Right cardiac atrium (tissue), 5 donors: ENCODE measurements at regions not wholly inside any gene's neighbourhood (a gene's known extent, or its start where the extent isn't known, plus 50 kb on each side); places are given as distances from the start of the nearest gene placed in this dataset.

Experiments used
- ATAC-seq, 2 donors: fragments of 200-7000 bp; cut with Tn5 transposase; one replicate each; pipeline versions ENCODE4 v1.8.0 to v1.9.1; 2020; ENCODE audit warnings: moderate library complexity in 2 of 2, mild to moderate bottlenecking in 1 of 2
- DNase-seq, 3 donors: peaks; one replicate each; pipeline ENCODE4 v3.0.0-alpha.2; 2020
- H3K27ac ChIP-seq: one replicate; pipeline ENCODE4 v1.5.1; 2013; ENCODE audit warnings: mild to moderate bottlenecking, low read length, control low read depth, moderate library complexity
- H3K27me3 ChIP-seq: one replicate; pipeline ENCODE4 v1.6.1; 2013; ENCODE audit not compliant: control insufficient read depth, insufficient read depth
- H3K4me1 ChIP-seq: one replicate; pipeline ENCODE4 v1.6.1; 2013; ENCODE audit warnings: low read length; ENCODE audit not compliant: control insufficient read depth, insufficient read depth
- H3K4me3 ChIP-seq: one replicate; pipeline ENCODE4 v1.5.1; 2013; ENCODE audit warnings: low read length, control low read depth
- H3K9me3 ChIP-seq: one replicate; pipeline ENCODE4 v1.6.1; 2013; ENCODE audit warnings: low read length; ENCODE audit not compliant: control insufficient read depth
- WGBS: extraction: QIAGEN DNeasy Blood & Tissue Kit; methylation state at CpG from one replicate; pipeline ENCODE4 v1.1.7; 2013; 5-methylcytosine and 5-hydroxymethylcytosine counted together
- intact Hi-C, 4 donors: fragments of 100-400 bp; cut with DNase I; formaldehyde crosslinking; loops; one replicate each; pipeline versions ENCODE4 v1.11.0 to v1.14.0; 2022 to 2023
- donor health status: healthy with polysubstance abuse.
- donor health status: DM: no; HTN: yes; CAD: no.
- donor health status: DM: no; HTN: no; CAD: no.
- donor health status: DM: no; HTN: yes; CAD: no; lungs with severe emphysema.
- donor health status: DM: yes; HTN: yes; CAD: no.

DNA sequence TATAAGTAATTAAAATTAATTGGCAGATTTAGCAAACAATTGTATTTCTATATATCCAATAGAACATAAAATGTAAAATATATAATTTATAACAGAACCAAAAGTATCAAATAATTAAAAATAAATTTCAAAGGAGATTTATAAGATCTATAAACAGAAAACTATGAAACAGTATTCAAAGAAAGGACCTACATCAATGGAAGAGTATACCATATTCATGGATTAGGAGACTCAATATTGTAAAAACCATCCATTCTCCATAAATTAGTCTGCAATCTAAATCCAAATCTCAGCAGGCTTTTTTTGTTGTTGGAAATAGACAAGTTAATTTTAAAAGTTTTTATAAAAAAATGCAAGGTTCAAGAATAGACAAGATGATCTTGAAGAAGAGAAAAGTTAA lies 149.0 kb upstream of the RUNX3 start:
- intact Hi-C loops = no loop called here
- H3K4me3 ChIP-seq = no peak overlapping the region
- no peaks in the 10 kb centered on the region for H3K9me3 ChIP-seq
- ATAC-seq (no peak), DNase-seq (no peak)
- H3K27me3 ChIP-seq = no peaks in the 10 kb centered on the region
- no peaks in the 10 kb centered on the region for H3K4me1 ChIP-seq
- no peak overlapping the region for H3K27ac ChIP-seq

DNA sequence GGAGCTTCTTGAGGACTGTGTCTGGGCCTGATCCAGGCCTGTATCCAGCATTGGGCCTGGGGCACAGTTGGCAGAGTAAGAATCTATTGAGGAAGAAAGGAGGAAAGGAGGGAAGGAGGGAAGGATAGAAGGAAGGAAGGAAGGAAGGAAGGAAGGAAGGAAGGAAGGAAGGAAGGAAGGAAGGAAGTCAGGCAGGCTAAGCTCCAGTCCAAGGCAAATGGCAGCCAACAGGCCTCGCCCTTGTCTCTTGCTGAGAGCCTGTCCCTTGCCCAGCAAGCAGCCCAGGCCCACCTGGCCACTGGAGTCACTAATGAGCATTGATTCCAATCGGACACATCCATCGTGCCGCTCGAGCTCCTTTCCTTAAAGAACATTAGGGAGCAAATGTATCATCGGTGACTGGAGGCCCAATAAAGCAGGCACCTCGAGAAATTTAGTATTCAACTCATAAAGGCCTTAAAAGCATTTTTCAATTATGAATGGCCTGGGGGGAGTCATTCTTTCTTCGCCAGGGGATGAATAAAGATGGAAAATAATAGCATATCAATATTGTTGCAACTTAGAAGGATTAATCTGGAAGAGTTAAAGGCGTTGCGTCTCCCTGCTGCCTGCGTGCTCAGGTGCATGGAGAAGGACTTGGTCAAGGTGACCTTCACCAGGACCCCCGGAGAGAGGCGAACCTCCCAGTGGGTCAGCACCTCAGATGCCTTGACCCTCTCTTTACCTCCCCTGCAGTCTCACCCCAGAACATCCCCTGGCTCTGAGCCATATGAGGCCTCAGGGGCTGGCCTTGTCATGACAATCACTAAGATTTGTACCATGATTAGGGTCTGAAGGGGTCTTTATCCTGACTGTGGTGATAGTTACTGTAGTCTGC lies 144.5 kb upstream of the RUNX3 start:
- Histone ChIP-seq H3K4me1 (no peaks in the 10 kb centered on the region), H3K4me3 (no peak overlapping the region), H3K9me3 (no peaks in the 10 kb centered on the region), H3K27me3 (no peaks in the 10 kb centered on the region), H3K27ac (no peak overlapping the region)
- intact Hi-C loops = no loop called here
- no peak for DNase-seq
- ATAC-seq = no peak
- WGBS = 89% methylated on average over 13 of the region's 13 CpGs

DNA sequence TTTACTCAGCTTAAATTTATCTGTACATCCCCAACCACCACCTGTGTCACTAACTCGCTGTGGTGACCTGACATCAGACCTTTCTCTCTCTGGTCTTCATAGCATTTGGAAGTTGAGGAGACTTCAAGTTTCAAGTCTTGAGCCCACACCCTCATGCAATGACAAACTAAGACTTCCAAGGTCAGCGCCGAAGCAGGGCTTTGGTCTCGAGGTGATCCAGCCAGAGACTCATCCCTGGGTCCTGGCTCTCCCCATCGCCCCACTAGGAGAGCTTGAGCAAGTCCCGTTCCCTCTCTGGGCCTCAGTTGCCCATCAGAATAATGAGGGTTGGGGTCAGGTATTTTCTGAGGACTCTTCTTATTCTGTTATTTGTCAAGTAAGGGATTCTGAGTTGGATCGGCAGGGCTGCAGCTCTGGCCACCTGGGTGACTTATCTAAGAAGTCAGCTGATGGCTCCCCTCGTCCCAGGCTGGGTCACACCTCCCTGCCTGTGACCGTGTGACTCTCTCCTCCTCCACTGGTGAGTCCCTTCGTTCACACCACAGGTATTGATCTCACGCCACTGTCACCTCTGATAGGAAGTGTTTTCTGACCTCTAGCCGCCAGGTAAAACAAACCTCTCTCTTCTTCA lies 143.7 kb upstream of the RUNX3 start:
- Histone ChIP-seq H3K27me3 (no peaks in the 10 kb centered on the region), H3K27ac (no peak overlapping the region), H3K4me1 (no peaks in the 10 kb centered on the region), H3K9me3 (no peaks in the 10 kb centered on the region), H3K4me3 (no peak overlapping the region)
- intact Hi-C loops = no loop called here
- ATAC-seq = no peak
- 70% methylated on average over 12 of the region's 12 CpGs for WGBS
- no peak for DNase-seq

DNA sequence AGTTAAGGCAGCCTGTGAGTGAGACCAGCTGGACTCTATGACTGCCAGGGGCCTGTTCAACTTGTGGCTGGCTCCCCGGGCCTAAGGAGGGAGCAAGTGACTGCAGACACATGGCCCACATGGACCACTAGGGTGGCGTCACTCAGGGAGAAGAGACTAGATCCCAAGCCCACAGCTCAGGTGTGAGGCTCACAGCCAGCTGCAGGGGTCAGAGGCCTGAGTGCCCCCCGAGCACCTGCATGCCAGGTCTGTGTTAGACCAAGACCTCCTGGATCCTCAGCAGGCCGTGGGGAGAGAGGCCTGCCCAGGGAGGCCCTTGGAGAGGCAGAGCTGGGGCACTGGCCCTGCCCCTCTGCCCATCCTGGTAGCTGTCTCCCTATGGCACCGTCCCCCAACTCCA lies 142.4 kb upstream of the RUNX3 start:
- Histone ChIP-seq H3K4me3 (no peak overlapping the region), H3K27me3 (no peaks in the 10 kb centered on the region), H3K27ac (no peak overlapping the region), H3K9me3 (no peaks in the 10 kb centered on the region), H3K4me1 (no peaks in the 10 kb centered on the region)
- no peak for ATAC-seq
- DNase-seq = no peak
- WGBS = 70% methylated on average over 5 of the region's 5 CpGs
- intact Hi-C loops = no loop called here

DNA sequence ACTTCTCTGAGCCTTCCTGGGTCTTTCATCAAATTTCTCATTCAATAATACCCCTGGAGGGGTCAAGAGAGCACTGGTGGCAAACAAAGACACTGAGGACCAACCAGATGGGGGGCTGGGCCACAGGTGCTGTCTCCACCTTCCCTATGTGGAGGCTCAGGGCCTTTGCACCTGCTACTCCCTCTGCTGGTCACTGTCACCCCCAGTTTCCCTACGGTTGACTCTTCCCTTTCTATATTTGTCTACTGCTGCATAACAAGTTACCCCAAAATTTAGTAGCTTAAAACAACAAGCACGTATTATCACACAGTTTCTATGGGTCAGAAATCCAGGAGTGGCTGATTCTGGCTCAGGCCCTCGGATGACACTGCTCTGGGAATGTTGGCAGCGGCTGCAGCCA lies 138.8 kb upstream of the RUNX3 start:
- Histone ChIP-seq H3K9me3 (no peaks in the 10 kb centered on the region), H3K27ac (no peak overlapping the region), H3K4me3 (no peak overlapping the region), H3K4me1 (peaks cover 2% of the 10 kb centered on the region), H3K27me3 (no peaks in the 10 kb centered on the region)
- intact Hi-C loops = no loop called here
- DNase-seq (no peak), ATAC-seq (no peak)
- 91% methylated on average over 4 of the region's 4 CpGs for WGBS

GRCh38 chr1:25068316-25068715 lies 138.2 kb upstream of the RUNX3 start:
- no peak overlapping the region for H3K27ac ChIP-seq
- no peaks in the 10 kb centered on the region for H3K27me3 ChIP-seq
- peaks cover 2% of the 10 kb centered on the region for H3K4me1 ChIP-seq
- H3K9me3 ChIP-seq = no peaks in the 10 kb centered on the region
- intact Hi-C loops = no loop called here
- 92% methylated on average over 6 of the region's 6 CpGs for WGBS
- ATAC-seq (no peak), DNase-seq (no peak)
- H3K4me3 ChIP-seq = no peak overlapping the region

DNA sequence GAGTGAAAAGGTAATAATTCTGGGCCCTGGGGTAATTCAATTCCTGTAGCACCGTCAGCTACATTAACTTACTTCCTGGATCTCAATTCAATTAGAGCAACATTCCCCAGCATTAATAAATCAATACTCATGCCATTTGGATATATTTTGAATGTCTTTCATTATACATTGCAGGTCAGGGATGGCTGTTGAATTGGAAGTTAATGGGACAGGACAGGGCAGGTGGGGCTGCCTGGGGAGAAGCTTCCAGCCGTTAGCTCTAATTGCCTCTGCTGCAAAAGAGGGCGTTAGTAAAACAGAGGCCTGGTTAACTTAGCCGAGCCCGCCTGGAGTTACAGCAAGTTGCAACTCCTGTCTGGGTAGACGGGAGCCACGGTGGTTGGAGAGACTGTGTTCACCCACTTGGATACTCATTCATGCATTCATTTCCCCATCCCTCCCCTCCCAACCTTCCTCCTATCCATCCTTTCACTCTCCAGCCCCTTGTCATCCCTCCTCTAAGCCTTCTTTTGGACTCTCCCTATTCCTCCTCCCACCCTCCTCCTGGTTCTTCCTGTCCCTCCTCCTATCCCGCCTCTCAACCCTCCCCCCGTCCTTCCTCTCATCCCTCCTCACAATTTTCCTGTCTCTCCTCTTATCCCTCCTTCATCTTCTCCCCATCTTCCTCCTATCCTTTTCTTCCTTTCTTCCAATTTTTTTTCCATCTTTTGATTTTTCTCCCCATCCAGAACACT lies 137.6 kb upstream of the RUNX3 start:
- WGBS = 83% methylated on average over 9 of the region's 9 CpGs
- H3K4me3 ChIP-seq = no peak overlapping the region
- H3K27ac ChIP-seq = no peak overlapping the region
- no peak for DNase-seq
- no peaks in the 10 kb centered on the region for H3K27me3 ChIP-seq
- no peak for ATAC-seq
- H3K9me3 ChIP-seq = no peaks in the 10 kb centered on the region
- peaks cover 2% of the 10 kb centered on the region for H3K4me1 ChIP-seq
- intact Hi-C loops = no loop called here

DNA sequence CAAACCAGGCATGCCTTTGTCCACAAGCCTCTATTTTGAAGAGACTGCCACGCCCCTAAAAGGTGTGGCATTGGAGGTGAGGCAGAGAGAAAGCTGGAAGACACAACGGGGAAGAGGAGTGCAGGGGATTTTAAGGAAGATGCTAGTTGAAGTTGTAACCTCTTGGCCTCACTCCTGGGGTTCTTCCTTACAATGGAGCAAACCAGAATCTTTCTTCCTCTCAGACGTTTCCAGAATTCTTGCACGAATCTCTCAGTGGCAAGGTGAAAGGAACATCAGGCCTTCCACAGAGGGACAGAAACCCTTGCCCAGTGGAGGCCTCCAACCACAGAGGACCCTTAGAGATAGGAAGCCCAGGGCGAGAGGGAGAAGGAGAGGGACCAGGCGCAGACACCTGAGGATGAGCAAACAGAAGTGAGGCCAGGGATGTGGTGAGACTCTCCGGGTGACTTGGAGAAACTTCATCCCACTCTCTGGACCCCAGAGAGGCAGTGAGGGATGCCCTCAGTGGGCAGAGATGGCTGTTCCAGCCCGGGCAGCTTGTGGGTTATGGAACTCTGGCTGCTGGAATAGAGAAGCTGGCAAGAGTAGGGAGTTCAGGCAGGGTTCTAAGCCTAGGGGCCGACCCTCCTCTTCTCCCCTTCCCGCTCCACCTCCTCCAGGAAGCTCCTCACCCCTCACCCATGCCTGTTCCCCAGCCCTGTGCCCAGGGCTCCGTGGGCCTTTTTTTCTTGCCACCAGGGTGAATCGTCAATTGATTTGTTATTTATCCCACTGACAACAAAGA lies 136.8 kb upstream of the RUNX3 start:
- Histone ChIP-seq H3K4me3 (no peak overlapping the region), H3K9me3 (no peaks in the 10 kb centered on the region), H3K4me1 (peaks cover 2% of the 10 kb centered on the region), H3K27me3 (no peaks in the 10 kb centered on the region), H3K27ac (no peak overlapping the region)
- 65% methylated on average over 12 of the region's 12 CpGs for WGBS
- intact Hi-C loops = no loop called here
- ATAC-seq = no peak
- no peak for DNase-seq

- Histone ChIP-seq H3K4me3 (no peak overlapping the region), H3K9me3 (no peaks in the 10 kb centered on the region), H3K4me1 (peaks cover 2% of the 10 kb centered on the region), H3K27ac (no peak overlapping the region), H3K27me3 (no peaks in the 10 kb centered on the region)
- DNase-seq = no peak
- ATAC-seq = no peak
- intact Hi-C loops = no loop called here
- 13% methylated on average over 8 of the region's 8 CpGs for WGBS
Measured at GRCh38 chr1:25066256-25066655, 136.2 kb upstream of the RUNX3 start.

DNA sequence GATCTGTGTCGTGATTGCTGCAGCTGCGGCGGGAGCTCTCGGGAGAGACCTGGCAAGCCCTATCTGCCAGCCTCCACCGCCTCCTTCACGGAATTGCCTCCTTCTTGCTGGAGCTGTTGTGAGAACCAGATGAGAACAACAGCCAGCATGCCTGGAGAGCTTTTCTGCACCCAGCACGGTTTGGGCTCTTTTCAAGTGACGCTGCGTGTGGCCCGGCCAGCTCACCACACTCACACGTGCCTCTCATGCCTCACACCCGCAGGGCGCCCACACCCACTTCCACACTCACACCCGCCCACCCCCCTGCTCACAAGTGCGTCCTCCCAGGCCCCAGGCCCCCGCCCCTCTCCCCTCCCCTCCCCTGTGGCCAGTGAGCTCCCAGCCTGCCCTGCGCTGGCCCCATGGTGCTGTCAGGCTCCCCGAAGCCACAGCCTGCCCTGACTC lies 135.7 kb upstream of the RUNX3 start:
- Histone ChIP-seq H3K4me1 (peaks cover 2% of the 10 kb centered on the region), H3K27me3 (no peaks in the 10 kb centered on the region), H3K4me3 (no peak overlapping the region), H3K27ac (no peak overlapping the region), H3K9me3 (no peaks in the 10 kb centered on the region)
- 33% methylated on average over 18 of the region's 18 CpGs for WGBS
- DNase-seq (peak in 1 of 3 donors; percentile 68), ATAC-seq (peak; percentile 49 to 52)
- intact Hi-C loops = no loop called here
